ENCODE measurements at regions not wholly inside any gene's neighbourhood (a gene's known extent, or its start where the extent isn't known, plus 50 kb on each side); places are given as distances from the start of the nearest gene placed in this dataset.

DNA sequence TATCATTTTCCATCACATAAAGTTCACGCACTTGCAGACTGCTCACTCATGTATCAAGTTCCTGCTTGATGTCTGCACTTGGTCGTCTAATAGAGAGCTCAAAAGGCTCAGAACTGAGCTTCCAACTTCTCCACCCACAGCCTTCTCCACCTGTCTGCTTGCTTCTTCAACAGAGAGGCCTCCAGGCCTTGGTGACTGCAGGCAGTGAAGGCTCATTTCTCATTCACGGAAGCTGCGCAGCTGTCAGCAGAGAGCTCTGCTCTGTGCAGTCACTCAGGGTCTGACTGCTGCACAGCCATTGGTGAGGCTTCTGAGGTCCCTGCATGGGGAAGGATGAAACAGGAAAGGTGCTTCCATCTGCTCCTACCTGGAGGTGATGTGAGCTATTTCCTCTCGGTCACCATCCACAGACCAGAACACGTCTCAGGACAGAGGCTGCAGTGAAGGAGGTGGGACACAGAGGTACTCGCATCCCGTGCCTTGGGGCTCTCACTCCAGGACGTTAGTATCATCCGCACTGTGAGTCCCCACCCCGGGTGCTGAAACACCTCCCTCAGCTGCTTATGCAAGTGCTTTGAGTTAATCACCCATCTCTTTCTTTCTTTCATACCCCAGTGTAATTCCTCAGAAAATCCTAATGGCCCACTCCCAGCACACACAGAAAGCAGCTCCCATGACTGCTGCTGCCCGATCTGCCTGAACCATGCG lies 126.2 kb downstream of the TMEM18 start:
- DNase-seq, result no peak

DNA sequence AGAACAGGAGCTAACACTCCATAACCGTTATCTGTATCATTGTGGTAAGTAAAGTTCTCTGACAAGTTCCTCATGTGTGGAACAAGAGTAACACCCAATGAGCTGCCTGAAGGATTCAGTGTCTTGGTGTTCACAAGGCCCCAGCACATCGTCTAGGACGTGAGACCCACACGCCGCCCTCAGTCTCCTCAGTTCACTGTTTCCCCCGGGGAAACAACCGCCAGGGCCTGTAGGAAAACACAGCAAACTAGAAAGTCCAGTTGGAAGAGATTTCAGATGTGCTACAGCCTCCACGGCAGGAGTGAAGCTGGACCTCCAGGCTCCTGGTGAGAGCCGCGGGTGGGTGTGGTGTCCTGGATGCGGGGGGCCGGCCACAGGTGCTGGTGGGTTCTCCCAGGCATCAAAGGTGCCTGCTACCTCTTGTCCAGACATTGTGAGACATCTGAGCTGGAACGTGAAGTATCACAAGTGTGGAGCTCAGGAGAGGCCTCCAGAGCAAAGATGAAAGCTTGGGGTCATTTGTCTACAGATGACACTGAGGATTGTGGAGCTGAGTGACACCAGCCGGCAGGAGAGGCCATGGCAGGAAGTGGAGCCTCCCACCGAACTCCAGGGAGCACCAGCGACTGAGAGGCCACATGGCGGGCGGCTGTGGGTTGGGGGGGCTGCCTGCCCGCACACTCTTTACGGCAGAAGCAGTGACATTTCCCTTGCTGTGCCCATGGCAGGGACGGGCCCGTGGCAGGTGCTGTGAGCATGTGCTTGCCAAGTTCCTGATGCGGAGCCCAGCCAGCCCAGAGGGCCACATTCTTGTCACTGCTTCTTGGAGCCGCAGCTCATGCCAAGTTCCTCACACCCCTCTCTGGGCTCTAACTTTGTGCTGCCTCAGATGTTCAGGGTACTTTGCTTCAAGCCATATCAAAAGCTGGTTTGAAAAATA lies 131.2 kb downstream of the TMEM18 start:
- no peak for DNase-seq

DNA sequence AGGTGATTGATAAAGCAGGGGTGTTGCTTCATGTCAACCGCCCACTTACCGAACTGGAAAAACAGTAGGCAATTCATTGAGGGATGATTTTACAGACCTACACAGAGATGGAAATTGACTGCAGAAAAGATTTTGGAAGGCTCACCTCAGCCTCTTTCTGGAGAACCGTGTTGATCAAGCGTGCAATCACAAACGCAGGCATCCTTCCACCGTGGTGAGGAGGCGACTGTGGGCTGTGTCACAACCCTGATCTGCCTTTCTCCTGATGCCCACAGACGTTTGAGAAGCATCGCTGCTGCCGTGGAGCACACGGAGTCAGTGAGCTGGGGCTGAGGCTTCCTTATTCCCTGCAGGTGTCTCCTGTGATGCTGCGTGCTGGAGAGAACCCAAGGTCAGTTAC lies 132.0 kb downstream of the TMEM18 start:
- DNase-seq, result no peak

DNA sequence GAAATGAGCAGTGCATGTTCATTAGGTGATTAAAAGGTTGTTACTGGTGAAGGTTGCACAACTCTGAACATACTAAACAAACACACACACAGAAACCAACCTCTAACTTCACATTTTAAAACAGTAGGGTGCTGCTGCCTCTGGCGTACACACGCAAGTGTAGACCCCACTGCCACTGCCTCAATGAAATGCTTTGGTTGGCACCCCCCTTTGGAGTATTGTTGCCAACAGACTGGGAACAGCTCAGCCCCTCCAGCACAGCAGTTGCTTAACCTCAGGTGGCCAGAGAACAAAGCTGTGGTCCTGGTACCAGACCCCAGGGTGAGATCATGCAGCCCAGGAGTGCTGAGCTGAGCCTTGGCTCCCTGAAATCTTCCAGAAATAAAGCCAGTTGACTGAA lies 138.6 kb downstream of the TMEM18 start:
- DNase-seq, result no peak

GRCh38 chr2:535222-535621 lies 142.0 kb downstream of the TMEM18 start:
- no peak for DNase-seq

- no peak for DNase-seq
Measured at GRCh38 chr2:529852-530251, 147.4 kb downstream of the TMEM18 start.

DNA sequence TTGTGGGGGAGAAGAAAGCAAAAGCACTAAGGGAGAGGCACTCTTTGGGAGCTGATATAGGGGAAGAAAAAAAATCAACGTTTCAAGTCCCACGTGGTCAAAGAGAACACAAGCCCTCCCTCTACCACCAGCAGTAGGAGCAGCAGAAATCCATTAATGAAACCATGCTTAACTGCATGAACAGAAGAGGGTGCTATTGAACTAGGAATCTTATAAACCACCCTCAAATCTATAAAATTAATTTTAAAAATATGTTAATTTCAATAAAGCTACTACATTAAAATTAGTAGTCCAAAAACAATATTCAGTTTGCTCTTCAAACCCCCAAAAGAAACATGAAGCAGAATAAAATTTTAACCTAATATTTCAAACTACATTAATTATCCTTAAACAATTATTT lies 147.8 kb downstream of the TMEM18 start:
- peak; percentile 2 for DNase-seq

DNA sequence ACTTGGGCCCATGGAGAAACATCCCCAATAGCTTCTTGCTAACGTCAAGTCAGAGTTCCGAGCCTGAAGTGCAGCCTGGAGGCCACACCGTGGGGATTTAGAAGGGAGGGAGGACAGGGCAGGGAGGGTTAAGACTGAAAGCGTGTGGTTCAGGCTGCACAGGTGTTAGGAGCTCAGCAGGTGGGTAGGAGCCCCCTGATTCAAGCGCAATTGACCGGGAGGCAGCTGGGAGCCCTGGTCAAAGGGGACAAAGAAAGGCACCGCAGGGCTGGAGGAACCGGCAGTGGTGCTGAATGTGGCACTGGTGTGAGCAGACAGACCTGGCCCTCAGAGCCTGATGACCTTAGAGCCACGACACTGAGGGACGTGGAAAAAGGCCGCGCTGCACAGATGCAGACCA lies 149.6 kb downstream of the TMEM18 start:
- no peak for DNase-seq

GRCh38 chr2:526918-527317 lies 150.3 kb downstream of the TMEM18 start:
- no peak for DNase-seq

DNA sequence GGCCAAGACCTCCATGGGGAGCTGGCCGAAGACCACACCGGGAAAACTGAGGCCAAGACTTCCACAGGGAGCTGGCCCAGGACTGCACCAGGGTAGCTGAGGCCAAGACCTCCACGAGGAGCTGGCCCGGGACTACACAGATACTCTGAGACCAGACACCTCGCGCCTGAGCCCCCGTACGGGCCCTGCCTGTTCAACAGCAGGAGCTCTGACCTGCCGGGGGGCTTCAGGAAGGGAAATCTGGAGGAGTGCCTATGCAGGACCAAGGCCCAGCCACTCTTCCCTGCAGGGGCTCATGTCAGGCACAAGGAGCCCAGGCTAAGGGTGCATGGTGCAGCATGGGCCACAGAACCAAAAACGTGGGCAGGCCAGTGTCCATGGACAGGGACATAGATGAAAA lies 151.6 kb downstream of the TMEM18 start:
- DNase-seq, result no peak

DNA sequence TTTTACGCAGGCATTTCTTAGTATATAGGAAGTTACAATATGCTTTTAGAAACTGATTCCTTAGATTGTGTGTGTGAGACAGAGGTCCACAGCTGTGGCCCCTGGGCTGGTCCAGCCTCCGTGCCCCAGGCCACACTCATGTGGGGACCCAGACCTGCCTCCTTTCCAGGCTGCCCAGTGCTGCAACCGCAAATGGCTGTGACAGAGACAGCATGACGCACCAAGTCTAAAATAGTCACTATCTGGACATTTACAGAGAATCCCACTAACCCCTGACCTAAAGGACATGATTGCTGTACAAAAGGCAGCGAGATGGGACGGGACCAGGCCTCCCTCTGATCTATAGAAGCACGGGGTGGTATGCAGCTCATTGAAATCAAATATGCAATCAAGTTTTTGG lies 152.2 kb downstream of the TMEM18 start:
- no peak for DNase-seq

DNA sequence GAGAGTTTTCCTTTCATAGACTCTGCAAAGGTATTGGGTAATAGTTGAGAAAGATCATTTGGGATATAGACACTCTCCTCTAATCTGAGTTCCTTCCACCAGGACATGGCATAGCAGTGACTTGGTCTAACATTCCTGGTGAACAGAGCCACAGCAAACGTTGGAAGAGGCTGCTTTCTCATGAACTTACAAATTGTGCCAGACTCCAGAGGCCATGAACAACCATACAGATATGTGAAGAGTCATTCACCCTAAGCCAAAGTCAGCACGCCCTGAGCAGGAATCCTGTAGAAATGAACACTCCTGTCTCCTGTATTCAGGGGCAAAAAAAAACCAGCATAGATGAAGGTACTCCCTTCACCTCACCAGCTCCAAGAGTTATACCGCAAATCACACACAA lies 152.8 kb downstream of the TMEM18 start:
- DNase-seq, result no peak

- DNase-seq, result no peak
Measured at GRCh38 chr2:523698-524270, 153.4 kb downstream of the TMEM18 start.

- no peak for DNase-seq
Measured at GRCh38 chr2:522776-523175, 154.4 kb downstream of the TMEM18 start.

- DNase-seq, result no peak
Measured at GRCh38 chr2:521853-522530, 155.2 kb downstream of the TMEM18 start.

DNA sequence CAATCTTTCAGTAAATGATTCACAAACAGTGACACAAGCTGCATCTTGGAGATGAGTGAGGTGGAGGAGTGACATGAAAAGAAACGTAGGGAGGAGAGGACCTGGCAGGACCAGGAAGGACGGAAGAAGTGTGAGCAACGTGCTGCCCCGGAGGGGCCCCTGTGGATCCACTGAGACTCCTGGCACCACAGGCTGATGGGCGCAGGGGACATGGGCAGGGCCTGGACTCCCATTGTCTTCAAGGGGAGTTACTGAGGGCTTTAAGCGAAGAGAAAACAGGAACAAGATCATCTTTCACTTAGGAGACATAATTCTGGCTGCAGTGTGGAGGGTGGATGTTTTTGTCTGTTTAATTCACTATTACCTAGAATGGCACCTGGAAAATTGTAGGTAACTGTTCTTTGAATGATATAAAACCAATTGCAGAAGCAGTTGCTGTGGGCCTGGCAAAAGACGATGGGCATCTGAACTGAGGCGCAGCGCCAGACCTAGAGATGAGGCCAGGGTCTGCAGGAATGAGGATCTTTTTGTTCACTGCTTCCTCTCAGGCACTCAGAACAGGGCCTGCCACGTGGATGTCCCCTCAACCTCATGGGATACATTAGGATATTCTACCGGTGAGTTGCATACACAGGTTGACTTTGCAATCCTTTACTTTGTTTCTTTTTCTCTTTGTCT lies 156.4 kb downstream of the TMEM18 start:
- DNase-seq, result no peak

- no peak for DNase-seq
Measured at GRCh38 chr2:516944-517343, 160.3 kb downstream of the TMEM18 start.

DNA sequence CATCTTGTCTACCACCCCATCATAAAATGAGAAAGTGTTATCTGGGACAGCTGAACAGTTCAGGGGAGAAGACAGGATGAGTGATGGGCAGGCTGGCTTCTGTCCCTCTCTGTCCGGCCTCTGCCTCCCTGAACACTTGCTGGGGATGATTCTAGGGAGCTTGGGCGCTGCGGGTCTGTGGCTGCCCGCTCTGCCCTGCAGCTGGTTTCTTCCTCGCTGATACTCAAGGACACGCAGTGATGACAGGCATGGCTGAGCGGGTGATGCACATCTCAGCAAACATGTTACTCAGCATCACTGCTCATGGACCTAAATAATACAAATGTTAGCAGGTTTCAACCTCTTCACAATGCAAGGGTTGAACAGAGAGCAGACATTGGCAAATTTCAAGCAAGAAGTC lies 161.1 kb downstream of the TMEM18 start:
- no peak for DNase-seq

GRCh38 chr2:515441-516127 lies 161.6 kb downstream of the TMEM18 start:
- DNase-seq, result no peak

- no peak for DNase-seq
Measured at GRCh38 chr2:513981-514706, 163.1 kb downstream of the TMEM18 start.

DNA sequence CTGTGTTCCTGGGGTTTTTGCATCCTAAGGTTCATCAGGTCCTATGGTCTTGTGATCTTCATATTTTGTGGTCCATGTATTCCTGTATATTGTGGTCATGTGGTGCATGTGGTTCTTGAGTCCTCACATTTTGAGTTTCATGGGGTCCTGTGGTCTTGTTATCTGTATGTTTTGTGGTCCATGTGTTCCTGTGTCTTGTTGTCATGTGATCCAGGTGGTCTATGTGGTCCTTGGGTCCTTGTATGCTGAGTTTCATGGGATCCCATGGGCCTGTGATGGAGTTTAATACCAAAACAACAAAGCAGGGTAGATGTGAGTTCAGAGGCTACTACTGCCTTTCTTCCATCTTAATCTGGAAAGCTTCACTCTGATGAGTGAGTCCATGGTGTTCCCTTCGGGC lies 166.4 kb downstream of the TMEM18 start:
- DNase-seq, result no peak

All from fibroblast of skin of abdomen (primary cell).